ENCODE measurements at regions not wholly inside any gene's neighbourhood (a gene's known extent, or its start where the extent isn't known, plus 50 kb on each side); places are given as distances from the start of the nearest gene placed in this dataset.

DNA sequence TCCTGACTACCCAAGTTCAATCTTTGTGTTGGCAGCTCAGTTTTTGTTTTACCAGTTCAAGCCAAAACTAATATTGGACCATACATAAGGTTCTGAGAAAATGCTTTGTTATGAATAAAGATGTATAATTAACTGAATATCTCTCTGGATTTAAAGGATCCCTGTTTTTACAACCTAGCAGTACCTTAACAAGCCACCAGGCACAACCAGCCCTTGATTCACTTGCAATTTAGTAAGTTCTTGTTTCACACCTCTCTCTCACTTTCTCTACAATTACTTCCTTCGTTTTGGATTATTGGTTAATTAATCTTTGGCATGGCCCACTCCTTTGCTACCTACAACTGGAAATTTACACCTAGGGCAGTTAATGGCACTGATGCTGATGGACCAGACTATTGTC, 531.9 kb downstream of the SQOR start:
- no peak for ATAC-seq
- DNase-seq (ENCODE audit: low spot score), result no peak
- ChIA-PET CTCF (ENCODE audit: low intra/inter-chr PET ratio, low total read pairs) (no interaction called here), POLR2A (no interaction called here)
- FAIRE-seq, result no peak
- in situ Hi-C loops (cut with HindIII; ENCODE audit: extremely low pct_ligation_motif_present, low pct_unique_long_range_greater_than_20kb), result no loop called here
- Histone ChIP-seq H3K79me2 (ENCODE audit: insufficient read depth, low read length) (no peaks in the 10 kb centered on the region), H4K20me1 (ENCODE audit: insufficient read depth, low read length) (no peaks in the 10 kb centered on the region), H3K27ac (ENCODE audit: extremely low read length, insufficient read depth, low read length) (no peak overlapping the region), H3K4me1 (ENCODE audit: insufficient read depth, low read length) (no peaks in the 10 kb centered on the region), H2AFZ (ENCODE audit: low read length) (no peak overlapping the region), H3K4me2 (ENCODE audit: low read depth, low read length) (no peak overlapping the region), H3K9ac (ENCODE audit: insufficient read depth, low read depth, low read length) (no peak overlapping the region), H3K9me3 (ENCODE audit: low read length) (peaks cover 84% of the 10 kb centered on the region), H3K36me3 (replicated peaks in 1 of 2; ENCODE audit: control insufficient read depth in 1 of 2, insufficient read depth in 2 of 2, low read length in 2 of 2) (no peaks in the 10 kb centered on the region), H3K4me3 (replicated peaks in 1 of 3; ENCODE audit: insufficient read depth in 1 of 3, low read depth in 2 of 3, low read length in 3 of 3) (no peak overlapping the region), H3K27me3 (ENCODE audit: control insufficient read depth in 1 of 2, insufficient read depth in 2 of 2, low read length in 2 of 2) (no peaks in the 10 kb centered on the region)
- BruUV-seq (replicated peaks), result no TSS peak
- 0% methylated on average over 1 of the region's 1 CpG for WGBS (ENCODE audit: low lambda C conversion rate)
- intact Hi-C loops (cut with micrococcal nuclease; ENCODE audit: unreplicated experiment), result no loop called here
- no peak for TF ChIP-seq PAWR (CRISPR knock-in tag; IDR thresholded peaks at IDR 0.05; ENCODE audit: borderline replicate concordance)
- TF ChIP-seq E2F1 (CRISPR knock-in tag; IDR thresholded peaks at IDR 0.05), result no peak
- TF ChIP-seq CEBPG (CRISPR knock-in tag; IDR thresholded peaks at IDR 0.05), result no peak
- TF ChIP-seq ZNF768 (CRISPR knock-in tag; IDR thresholded peaks at IDR 0.05), result no peak
- TF ChIP-seq ZNF20 (CRISPR knock-in tag; IDR thresholded peaks at IDR 0.05), result no peak
- TF ChIP-seq REST (IDR thresholded peaks at IDR 0.05; ENCODE audit: borderline replicate concordance in 1 of 2, low read depth in 1 of 2, low read length in 2 of 2), result no peak
- no peak for TF ChIP-seq FOXO1 (CRISPR knock-in tag; IDR thresholded peaks at IDR 0.05)
